B cell (primary cell): ENCODE measurements at regions not wholly inside any gene's neighbourhood (a gene's known extent, or its start where the extent isn't known, plus 50 kb on each side); places are given as distances from the start of the nearest gene placed in this dataset.

ENCODE experiments used
- ATAC-seq: fragments of 200-7000 bp; cut with Tn5 transposase; one replicate; pipeline ENCODE4 v1.10.0; 2021; ENCODE audit warnings: low read depth, mild to moderate bottlenecking, moderate number of reproducible peaks, moderate library complexity
- CTCF ChIA-PET: fragments of 350-600 bp; sonication (Branson Sonifier 250); formaldehyde crosslinking; loops from one replicate; lab custom pipeline; 2021; ENCODE audit warnings: antibody characterized with exemption, inconsistent platforms; lab: Charles Lee
- POLR2A ChIA-PET: fragments of 350-600 bp; sonication (Branson Sonifier 250); formaldehyde crosslinking; loops from one replicate; lab custom pipeline; 2021; ENCODE audit warnings: antibody characterized with exemption; lab: Charles Lee
- DNase-seq: peaks from one replicate; pipeline ENCODE4 v3.0.0; 2013
- H2AFZ ChIP-seq: 2 replicates; pipeline ENCODE4 v1.6.1; 2012; ENCODE audit warnings: mild to moderate bottlenecking, low read depth, low read length; ENCODE audit not compliant: insufficient read depth, poor library complexity, severe bottlenecking
- H3K27ac ChIP-seq, 2 donors: 1 replicate in 1 of 2; 2 replicates in 1 of 2; pipeline ENCODE4 v1.5.1; 2012 to 2013; ENCODE audit warnings: low read length in 2 of 2, mild to moderate bottlenecking in 2 of 2, moderate library complexity in 1 of 2
- H3K27me3 ChIP-seq, 4 experiments: fragments of 200-600 bp in 1 of 4; sonication (generic) in 1 of 4; replicated peaks in 1 of 4; 1 replicate in 2 of 4; 2 replicates in 2 of 4; pipeline versions ENCODE4 v1.6.1 to v1.7.0; 2013 to 2016; ENCODE audit warnings: low read length in 3 of 4, mild to moderate bottlenecking in 2 of 4, mixed read lengths in 1 of 4, moderate library complexity in 1 of 4; ENCODE audit not compliant: insufficient read depth in 4 of 4, control insufficient read depth in 3 of 4; ENCODE audit errors: control extremely low read depth in 1 of 4
- H3K36me3 ChIP-seq, 2 experiments: replicated peaks in 1 of 2; 1 replicate in 1 of 2; 2 replicates in 1 of 2; pipeline versions ENCODE4 v1.6.1 to v1.7.1; 2013; ENCODE audit warnings: low read length in 1 of 2; ENCODE audit not compliant: insufficient read depth in 2 of 2, control insufficient read depth in 1 of 2; ENCODE audit errors: control extremely low read depth in 1 of 2, extremely low read depth in 1 of 2
- H3K4me1 ChIP-seq, 2 donors: fragments of 200-600 bp in 1 of 2; sonication (generic) in 1 of 2; 1 replicate in 1 of 2; 2 replicates in 1 of 2; pipeline versions ENCODE4 v1.5.1 to v1.6.1; 2013 to 2017; ENCODE audit warnings: low read length in 2 of 2; ENCODE audit not compliant: control insufficient read depth in 2 of 2, insufficient read depth in 2 of 2
- H3K4me2 ChIP-seq: replicated peaks from 2 replicates; pipeline ENCODE3; 2012; ENCODE audit warnings: mild to moderate bottlenecking, low read depth, low read length; ENCODE audit not compliant: poor library complexity, severe bottlenecking
- H3K4me3 ChIP-seq, 5 experiments: fragments of 200-600 bp in 1 of 5; sonication (generic) in 1 of 5; 1 replicate in 3 of 5; 2 replicates in 2 of 5; pipeline versions ENCODE4 v1.5.1 to v1.7.0; 2011 to 2016; ENCODE audit warnings: low read length in 4 of 5, mild to moderate bottlenecking in 4 of 5, low read depth in 2 of 5, control low read depth in 1 of 5, moderate library complexity in 1 of 5; ENCODE audit not compliant: insufficient read depth in 1 of 5; ENCODE audit errors: control extremely low read depth in 1 of 5, extremely low read depth in 1 of 5
- H3K79me2 ChIP-seq: fragments of 200-600 bp; sonication (generic); one replicate; pipeline ENCODE4 v1.6.0; 2016; ENCODE audit warnings: low read length; ENCODE audit not compliant: control insufficient read depth, insufficient read depth
- H3K9ac ChIP-seq: fragments of 200-600 bp; sonication (generic); 2 replicates; pipeline ENCODE4 v1.6.1; 2017; ENCODE audit warnings: mild to moderate bottlenecking, low read length, moderate library complexity
- H3K9me3 ChIP-seq, 3 donors: one replicate each; pipeline versions ENCODE4 v1.6.1 to v1.7.1; 2013; ENCODE audit warnings: low read length in 2 of 3; ENCODE audit not compliant: control insufficient read depth in 2 of 3, insufficient read depth in 1 of 3; ENCODE audit errors: control extremely low read depth in 1 of 3
- H4K20me1 ChIP-seq: 2 replicates; pipeline ENCODE4 v1.6.0; 2012; ENCODE audit warnings: mild to moderate bottlenecking, low read length; ENCODE audit not compliant: insufficient read depth, control insufficient read depth, poor library complexity, severe bottlenecking
- H3K27ac Mint-ChIP-seq: one replicate; pipeline ENCODE4 v1.8.0; 2021; ENCODE audit warnings: mixed read lengths
- H3K27me3 Mint-ChIP-seq: one replicate; pipeline ENCODE4 v1.8.0; 2021; ENCODE audit warnings: mixed read lengths
- H3K4me1 Mint-ChIP-seq: one replicate; pipeline ENCODE4 v1.8.0; 2021; ENCODE audit warnings: mixed read lengths
- H3K4me3 Mint-ChIP-seq: one replicate; pipeline ENCODE4 v1.8.0; 2021; ENCODE audit warnings: mixed read lengths
- H3K9me3 Mint-ChIP-seq: one replicate; pipeline ENCODE4 v1.8.0; 2022; ENCODE audit warnings: mixed read lengths; ENCODE audit not compliant: insufficient read depth
- EZH2 ChIP-seq: IDR thresholded peaks from 2 replicates; pipeline ENCODE4 v1.6.1; 2012; ENCODE audit warnings: borderline replicate concordance, low read depth, mild to moderate bottlenecking, moderate library complexity, low read length; ENCODE audit not compliant: insufficient read depth, poor library complexity, severe bottlenecking
- intact Hi-C: fragments of 100-400 bp; cut with micrococcal nuclease; formaldehyde crosslinking; loops from one replicate; pipeline ENCODE4 v1.10.0; 2022
- TF ChIP-seq, protein P1 (sequence below): fragments of 200-600 bp; IDR thresholded peaks from one replicate; pipeline ENCODE4 v1.8.0; 2022; ENCODE audit warnings: antibody characterized with exemption, mild to moderate bottlenecking

DNA sequence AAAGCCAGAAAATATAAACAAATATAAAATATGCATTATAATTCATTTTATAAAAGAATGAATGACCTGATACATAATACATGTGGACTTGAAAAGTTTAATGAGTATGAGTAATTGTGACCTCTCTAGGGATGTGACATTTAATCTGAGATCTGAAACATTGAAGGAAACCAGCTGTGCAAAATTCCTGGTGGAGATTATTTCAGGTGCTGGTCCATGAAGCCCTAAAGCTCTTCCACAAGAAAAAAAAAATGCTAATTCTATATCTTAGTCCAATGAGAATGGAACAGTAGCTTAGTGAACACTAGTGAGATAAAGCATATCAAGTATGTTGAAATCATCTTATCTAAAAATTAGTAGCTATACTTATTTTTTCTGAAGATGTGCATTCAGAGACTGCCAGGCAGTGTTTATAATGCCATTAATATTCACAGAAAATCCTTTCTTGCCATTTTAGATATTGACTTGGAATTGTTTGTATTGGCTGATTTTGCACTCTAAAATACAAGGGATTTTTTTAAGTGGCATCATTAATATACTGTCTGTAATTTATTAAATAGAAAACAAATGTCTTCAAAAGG is 1485.9 kb downstream of the PLA2G4A start:
- Histone ChIP-seq H3K27me3 (no peaks in the 10 kb centered on the region), H3K36me3 (no peaks in the 10 kb centered on the region), H4K20me1 (no peaks in the 10 kb centered on the region), H3K27ac (no peak overlapping the region), H2AFZ (no peak overlapping the region), H3K79me2 (no peaks in the 10 kb centered on the region), H3K4me3 (no peak overlapping the region), H3K4me1 (no peaks in the 10 kb centered on the region), H3K4me2 (no peak overlapping the region), H3K9ac (no peak overlapping the region), H3K9me3 (no peaks in the 10 kb centered on the region)
- Mint-ChIP-seq H3K27me3 (no peaks in the 10 kb centered on the region), H3K27ac (no peak overlapping the region), H3K4me3 (no peak overlapping the region), H3K4me1 (no peaks in the 10 kb centered on the region), H3K9me3 (no peaks in the 10 kb centered on the region)
- TF ChIP-seq EZH2: no peak
- TF ChIP-seq, protein P1, sequence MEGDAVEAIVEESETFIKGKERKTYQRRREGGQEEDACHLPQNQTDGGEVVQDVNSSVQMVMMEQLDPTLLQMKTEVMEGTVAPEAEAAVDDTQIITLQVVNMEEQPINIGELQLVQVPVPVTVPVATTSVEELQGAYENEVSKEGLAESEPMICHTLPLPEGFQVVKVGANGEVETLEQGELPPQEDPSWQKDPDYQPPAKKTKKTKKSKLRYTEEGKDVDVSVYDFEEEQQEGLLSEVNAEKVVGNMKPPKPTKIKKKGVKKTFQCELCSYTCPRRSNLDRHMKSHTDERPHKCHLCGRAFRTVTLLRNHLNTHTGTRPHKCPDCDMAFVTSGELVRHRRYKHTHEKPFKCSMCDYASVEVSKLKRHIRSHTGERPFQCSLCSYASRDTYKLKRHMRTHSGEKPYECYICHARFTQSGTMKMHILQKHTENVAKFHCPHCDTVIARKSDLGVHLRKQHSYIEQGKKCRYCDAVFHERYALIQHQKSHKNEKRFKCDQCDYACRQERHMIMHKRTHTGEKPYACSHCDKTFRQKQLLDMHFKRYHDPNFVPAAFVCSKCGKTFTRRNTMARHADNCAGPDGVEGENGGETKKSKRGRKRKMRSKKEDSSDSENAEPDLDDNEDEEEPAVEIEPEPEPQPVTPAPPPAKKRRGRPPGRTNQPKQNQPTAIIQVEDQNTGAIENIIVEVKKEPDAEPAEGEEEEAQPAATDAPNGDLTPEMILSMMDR: no peak
- DNase-seq (no peak), ATAC-seq (no peak)
- POLR2A ChIA-PET: no interaction called here
- intact Hi-C loops: no loop called here
- CTCF ChIA-PET: no interaction called here

DNA sequence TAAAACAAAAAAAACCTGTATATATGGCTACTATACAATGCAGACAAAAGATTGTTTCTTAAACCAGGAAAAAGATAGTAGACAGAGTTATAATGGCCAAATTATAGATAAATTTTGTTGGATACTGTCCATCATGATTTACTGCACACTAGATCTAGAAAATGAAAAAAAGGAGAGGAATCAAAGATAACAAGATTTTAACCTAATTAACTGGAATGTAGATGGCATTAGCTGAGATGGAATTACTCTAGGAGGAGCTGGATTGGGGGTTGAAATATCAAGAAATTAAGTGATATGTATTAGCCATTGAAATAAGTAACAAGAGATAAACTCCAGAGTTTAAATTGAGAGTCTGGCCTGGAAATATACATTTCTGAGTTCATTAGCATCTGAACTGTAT is 1489.1 kb downstream of the PLA2G4A start:
- no peak overlapping the region for H3K27ac Mint-ChIP-seq
- Histone ChIP-seq H3K9me3 (no peaks in the 10 kb centered on the region), H3K27me3 (no peaks in the 10 kb centered on the region), H3K4me3 (no peak overlapping the region), H3K4me1 (no peaks in the 10 kb centered on the region), H4K20me1 (no peaks in the 10 kb centered on the region), H3K4me2 (no peak overlapping the region), H3K27ac (no peak overlapping the region), H2AFZ (no peak overlapping the region), H3K79me2 (no peaks in the 10 kb centered on the region), H3K9ac (no peak overlapping the region), H3K36me3 (no peaks in the 10 kb centered on the region)
- no peak overlapping the region for H3K4me3 Mint-ChIP-seq
- CTCF ChIA-PET: no interaction called here
- H3K4me1 Mint-ChIP-seq: no peaks in the 10 kb centered on the region
- DNase-seq (no peak), ATAC-seq (no peak)
- POLR2A ChIA-PET: no interaction called here
- H3K9me3 Mint-ChIP-seq: peaks cover 3% of the 10 kb centered on the region
- intact Hi-C loops: no loop called here
- no peak for TF ChIP-seq EZH2
- TF ChIP-seq, protein P1: no peak
- no peaks in the 10 kb centered on the region for H3K27me3 Mint-ChIP-seq
